Adrenal gland (tissue), 9 donors: ENCODE measurements at regions not wholly inside any gene's neighbourhood (a gene's known extent, or its start where the extent isn't known, plus 50 kb on each side); places are given as distances from the start of the nearest gene placed in this dataset.

Experiments used
- DNase-seq, 7 donors: peaks; one replicate each; pipeline ENCODE4 v3.0.0-alpha.2; 2019 to 2020
- H3K27ac ChIP-seq, 5 donors: fragments of 200-600 bp; sonication (generic) in 4 of 5; 1 replicate in 3 of 5; 2 replicates in 2 of 5; pipeline versions ENCODE4 v1.5.1 to v1.8.0; 2016 to 2020; ENCODE audit warnings: mild to moderate bottlenecking in 1 of 5
- H3K27me3 ChIP-seq: fragments of 200-600 bp; 2 replicates; pipeline ENCODE4 v1.8.0; 2021
- H3K36me3 ChIP-seq, 2 donors: fragments of 200-600 bp; replicated peaks in 1 of 2; 1 replicate in 1 of 2; 2 replicates in 1 of 2; pipeline versions ENCODE4 v1.5.1 to v1.8.0; 2018 to 2022
- H3K4me1 ChIP-seq, 2 donors: fragments of 200-600 bp; replicated peaks in 1 of 2; 1 replicate in 1 of 2; 2 replicates in 1 of 2; pipeline versions ENCODE4 v1.5.1 to v1.8.0; 2018 to 2021
- H3K4me3 ChIP-seq, 4 donors: fragments of 200-600 bp; sonication (generic) in 3 of 4; one replicate each; pipeline ENCODE4 v1.5.1; 2016 to 2018
- H3K9me3 ChIP-seq, 3 donors: fragments of 200-600 bp; sonication (generic) in 1 of 3; replicated peaks in 1 of 3; 1 replicate in 2 of 3; 2 replicates in 1 of 3; pipeline versions ENCODE4 v1.5.1 to v1.8.0; 2016 to 2021
- POLR2A ChIP-seq, 2 donors: fragments of 450-650 bp; IDR thresholded peaks; one replicate each; pipeline ENCODE4 v1.6.1; 2017; ENCODE audit warnings: antibody characterized with exemption in 2 of 2, mild to moderate bottlenecking in 2 of 2, moderate library complexity in 1 of 2
- WGBS, 4 donors: extraction: QIAGEN DNeasy Blood & Tissue Kit in 2 of 4; methylation state at CpG; one replicate each; pipeline versions ENCODE4 v1.1.5 to v1.1.7; 2013 to 2017; 5-methylcytosine and 5-hydroxymethylcytosine counted together
- intact Hi-C, 2 donors: fragments of 100-400 bp; cut with DNase I; formaldehyde crosslinking; loops; one replicate each; pipeline versions ENCODE4 v1.14.1 to v1.15.0; 2022 to 2023
- TF ChIP-seq, protein P1 (sequence below), 6 experiments: fragments of 450-650 bp in 4 of 6; fragments of 200-600 bp in 2 of 6; sonication (generic) in 1 of 6; IDR thresholded peaks; 1 replicate in 5 of 6; 2 replicates in 1 of 6; pipeline versions ENCODE4 v1.5.1 to v1.8.0; 2016 to 2021; ENCODE audit warnings: antibody characterized with exemption in 6 of 6, mild to moderate bottlenecking in 2 of 6, moderate library complexity in 1 of 6
- donor health status: healthy with polysubstance abuse.
- donor health status: Bipolar disorder and iron deficiency.
- donor health status: DM: yes; HTN: yes; CAD: no.
- donor health status: DM: no; HTN: no; CAD: no.
- donor health status: DM: no; HTN: no; CAD: no.

GRCh38 chr6:84536885-84537638 is 227.3 kb downstream of the TBX18 start:
- DNase-seq = no peak
- intact Hi-C loops = no loop called here
- H3K36me3 ChIP-seq = no peaks in the 10 kb centered on the region
- H3K27ac ChIP-seq = no peak overlapping the region
- no peaks in the 10 kb centered on the region for H3K9me3 ChIP-seq
- H3K27me3 ChIP-seq = no peaks in the 10 kb centered on the region
- WGBS, 4 donors = 62 to 76% (median 69%) methylated on average over 4 of the region's 4 CpGs
- H3K4me1 ChIP-seq = no peaks in the 10 kb centered on the region
- TF ChIP-seq POLR2A (IDR thresholded peaks at IDR 0.05) = no peak
- TF ChIP-seq, protein P1, sequence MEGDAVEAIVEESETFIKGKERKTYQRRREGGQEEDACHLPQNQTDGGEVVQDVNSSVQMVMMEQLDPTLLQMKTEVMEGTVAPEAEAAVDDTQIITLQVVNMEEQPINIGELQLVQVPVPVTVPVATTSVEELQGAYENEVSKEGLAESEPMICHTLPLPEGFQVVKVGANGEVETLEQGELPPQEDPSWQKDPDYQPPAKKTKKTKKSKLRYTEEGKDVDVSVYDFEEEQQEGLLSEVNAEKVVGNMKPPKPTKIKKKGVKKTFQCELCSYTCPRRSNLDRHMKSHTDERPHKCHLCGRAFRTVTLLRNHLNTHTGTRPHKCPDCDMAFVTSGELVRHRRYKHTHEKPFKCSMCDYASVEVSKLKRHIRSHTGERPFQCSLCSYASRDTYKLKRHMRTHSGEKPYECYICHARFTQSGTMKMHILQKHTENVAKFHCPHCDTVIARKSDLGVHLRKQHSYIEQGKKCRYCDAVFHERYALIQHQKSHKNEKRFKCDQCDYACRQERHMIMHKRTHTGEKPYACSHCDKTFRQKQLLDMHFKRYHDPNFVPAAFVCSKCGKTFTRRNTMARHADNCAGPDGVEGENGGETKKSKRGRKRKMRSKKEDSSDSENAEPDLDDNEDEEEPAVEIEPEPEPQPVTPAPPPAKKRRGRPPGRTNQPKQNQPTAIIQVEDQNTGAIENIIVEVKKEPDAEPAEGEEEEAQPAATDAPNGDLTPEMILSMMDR (IDR thresholded peaks at IDR 0.05) = no peak
- H3K4me3 ChIP-seq = no peak overlapping the region

GRCh38 chr6:84528201-84528600 is 236.2 kb downstream of the TBX18 start:
- H3K9me3 ChIP-seq = no peaks in the 10 kb centered on the region
- H3K27me3 ChIP-seq = no peaks in the 10 kb centered on the region
- DNase-seq = no peak
- H3K4me1 ChIP-seq = no peaks in the 10 kb centered on the region
- H3K4me3 ChIP-seq = no peak overlapping the region
- H3K27ac ChIP-seq = no peak overlapping the region
- no peaks in the 10 kb centered on the region for H3K36me3 ChIP-seq
- TF ChIP-seq, protein P1 (IDR thresholded peaks at IDR 0.05) = no peak
- no peak for TF ChIP-seq POLR2A (IDR thresholded peaks at IDR 0.05)
- intact Hi-C loops = no loop called here

DNA sequence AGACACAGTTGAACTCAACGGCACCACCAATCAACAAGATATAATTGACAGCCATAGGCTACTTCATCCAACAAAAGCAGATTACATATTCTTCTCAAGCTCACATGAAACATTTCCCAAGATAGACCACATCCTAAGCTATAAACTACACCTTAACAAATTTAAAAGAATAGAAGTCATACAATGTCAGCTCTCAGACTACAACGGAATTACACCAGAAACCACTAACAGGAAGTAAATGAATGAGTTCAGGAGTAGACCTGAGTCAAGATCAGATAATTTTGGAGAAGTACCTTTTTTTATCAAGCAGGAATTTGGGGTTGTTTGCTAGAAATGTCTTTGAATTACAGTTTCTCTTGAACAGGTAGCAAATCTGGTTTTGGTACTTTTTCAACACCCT is 237.8 kb downstream of the TBX18 start:
- no peaks in the 10 kb centered on the region for H3K4me1 ChIP-seq
- H3K4me3 ChIP-seq = no peak overlapping the region
- no peaks in the 10 kb centered on the region for H3K36me3 ChIP-seq
- WGBS, 4 donors = 70 to 73% (median 71%) methylated on average over 2 of the region's 2 CpGs
- intact Hi-C loops = no loop called here
- TF ChIP-seq, protein P1 (IDR thresholded peaks at IDR 0.05) = no peak
- TF ChIP-seq POLR2A (IDR thresholded peaks at IDR 0.05) = no peak
- no peak for DNase-seq
- H3K9me3 ChIP-seq = no peaks in the 10 kb centered on the region
- H3K27ac ChIP-seq = no peak overlapping the region
- H3K27me3 ChIP-seq = no peaks in the 10 kb centered on the region

DNA sequence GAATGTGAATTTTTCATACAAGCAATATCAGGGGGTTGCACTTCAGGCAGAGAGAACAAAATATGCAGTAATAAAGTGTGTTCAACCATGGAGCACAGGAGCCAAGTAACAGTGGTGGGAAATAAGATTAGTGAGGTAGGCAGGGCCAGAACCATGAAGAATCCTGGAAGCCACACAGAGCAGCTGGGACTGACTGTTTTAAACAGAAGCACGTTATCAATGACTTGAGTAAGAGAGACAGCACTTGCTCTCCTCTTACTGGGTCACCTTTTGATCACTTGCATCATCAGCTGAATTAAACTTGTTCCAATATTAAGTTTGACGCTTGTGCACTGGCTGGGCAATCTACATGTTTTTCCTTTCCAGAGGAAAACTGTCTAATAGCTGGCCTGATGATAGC is 238.5 kb downstream of the TBX18 start:
- no peak overlapping the region for H3K27ac ChIP-seq
- intact Hi-C loops = no loop called here
- no peak overlapping the region for H3K4me3 ChIP-seq

More for the DNA sequence above, 238.5 kb downstream of the TBX18 start:
- 52 to 70% (median 67%) methylated on average over 2 of the region's 2 CpGs for WGBS, 4 donors
- Histone ChIP-seq H3K9me3 (no peaks in the 10 kb centered on the region), H3K36me3 (no peaks in the 10 kb centered on the region), H3K4me1 (no peaks in the 10 kb centered on the region), H3K27me3 (no peaks in the 10 kb centered on the region)
- TF ChIP-seq POLR2A (IDR thresholded peaks at IDR 0.05) = no peak
- TF ChIP-seq, protein P1 (IDR thresholded peaks at IDR 0.05) = no peak
- DNase-seq = no peak
